Fibroblast of mammary gland (primary cell): ENCODE measurements at regions not wholly inside any gene's neighbourhood (a gene's known extent, or its start where the extent isn't known, plus 50 kb on each side); places are given as distances from the start of the nearest gene placed in this dataset.

Source experiments
- DNase-seq: peaks from one replicate; pipeline ENCODE4 v3.0.0-alpha.2; 2010; ENCODE audit warnings: low read depth
- H3K4me3 ChIP-seq: 2 replicates; pipeline ENCODE4 v1.5.1; 2011; ENCODE audit warnings: low read depth, mild to moderate bottlenecking, low read length, moderate library complexity; ENCODE audit not compliant: control insufficient read depth
- CTCF ChIP-seq: conservative IDR thresholded peaks from 2 replicates; pipeline ENCODE4 v1.5.1; 2011; ENCODE audit warnings: low read depth, low read length, inconsistent platforms; ENCODE audit not compliant: control insufficient read depth, insufficient read depth

- TF ChIP-seq CTCF, result no peak
- H3K4me3 ChIP-seq, result no peak overlapping the region
- no peak for DNase-seq
Measured at GRCh38 chr1:113217447-113218208, 144.6 kb downstream of the LRIG2 start.

- peak; percentile 32 for TF ChIP-seq CTCF
- DNase-seq, result no peak
- H3K4me3 ChIP-seq, result no peak overlapping the region
Measured at GRCh38 chr1:113219377-113219776, 146.4 kb downstream of the LRIG2 start.

GRCh38 chr1:113219828-113220227 is 146.8 kb downstream of the LRIG2 start:
- no peak for TF ChIP-seq CTCF
- H3K4me3 ChIP-seq, result no peak overlapping the region
- no peak for DNase-seq

GRCh38 chr1:113223040-113223439 is 150.0 kb downstream of the LRIG2 start:
- DNase-seq, result no peak
- no peak for TF ChIP-seq CTCF
- no peak overlapping the region for H3K4me3 ChIP-seq

- no peak overlapping the region for H3K4me3 ChIP-seq
- no peak for TF ChIP-seq CTCF
- peak; percentile 63 for DNase-seq
Measured at GRCh38 chr1:113223546-113223945, 150.5 kb downstream of the LRIG2 start.

GRCh38 chr1:113226148-113226547 is 153.2 kb downstream of the LRIG2 start:
- no peak for TF ChIP-seq CTCF
- H3K4me3 ChIP-seq, result no peak overlapping the region
- DNase-seq, result peak; percentile 54
